ENCODE measurements at regions not wholly inside any gene's neighbourhood (a gene's known extent, or its start where the extent isn't known, plus 50 kb on each side); places are given as distances from the start of the nearest gene placed in this dataset.

DNA sequence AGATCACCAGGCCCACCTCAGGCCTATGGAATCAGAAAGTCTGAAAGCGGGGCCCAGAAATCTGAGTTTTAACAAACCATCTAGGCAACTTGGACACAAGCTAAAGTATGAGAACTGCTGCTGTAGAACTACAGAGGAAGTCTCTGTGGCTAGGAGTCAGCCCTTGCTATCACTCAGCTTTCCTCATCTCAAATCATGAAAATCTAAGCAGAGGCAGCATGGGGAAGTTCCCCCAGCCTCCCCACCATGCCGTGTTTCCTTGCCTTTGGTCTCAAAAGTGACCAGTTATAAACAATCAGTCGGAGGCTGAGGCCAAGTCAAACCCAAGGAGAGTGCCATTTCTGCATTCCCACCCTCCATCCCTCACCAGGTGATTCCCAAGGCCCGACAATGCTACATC lies 404.7 kb downstream of the BCL11A start:
- no peak for DNase-seq

- no peak for DNase-seq
These were observed 413.3 kb downstream of the BCL11A start for GRCh38 chr2:60140185-60140584.

- DNase-seq = no peak
These were observed 416.5 kb downstream of the BCL11A start for GRCh38 chr2:60136913-60137312.

- DNase-seq = no peak
These were observed 426.3 kb downstream of the BCL11A start for GRCh38 chr2:60127191-60127590.

- DNase-seq = no peak
These were observed 427.6 kb downstream of the BCL11A start for GRCh38 chr2:60125611-60126426.

DNA sequence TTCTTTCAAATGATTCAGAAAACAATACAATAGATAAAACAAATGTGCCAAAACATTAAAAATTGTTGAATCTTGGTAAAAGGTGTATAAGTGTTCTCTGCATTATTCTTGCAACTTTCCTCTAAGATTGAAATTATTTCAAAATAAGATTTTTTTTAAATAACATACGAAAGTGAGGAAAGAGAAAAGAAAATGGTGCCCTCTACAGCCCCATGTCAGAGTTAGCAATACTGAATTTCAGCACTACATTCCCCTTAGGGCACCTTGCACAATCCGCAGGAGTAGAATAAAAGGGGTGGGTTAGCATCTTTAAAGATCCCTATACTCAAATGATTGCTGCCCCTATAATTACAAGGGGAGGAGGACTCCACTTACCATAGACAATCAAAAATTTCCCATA lies 433.7 kb downstream of the BCL11A start:
- no peak for DNase-seq

DNA sequence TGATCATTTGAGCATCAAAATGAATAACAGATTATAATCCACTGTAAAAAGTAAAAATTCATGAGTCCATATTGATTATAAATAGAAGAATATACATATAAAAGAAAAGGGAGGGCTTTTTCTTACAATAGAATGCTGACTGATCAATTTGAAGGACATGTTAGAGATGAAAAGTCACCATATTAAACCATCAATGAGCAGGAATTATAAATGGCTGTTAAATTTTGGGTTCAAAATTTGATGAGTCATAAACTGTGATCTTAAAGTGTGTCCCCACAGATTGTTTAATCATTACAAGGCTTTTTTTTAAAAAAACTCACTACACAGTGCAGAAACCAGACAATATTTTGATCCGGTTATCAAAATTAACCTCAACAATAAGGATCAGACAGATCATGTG lies 434.5 kb downstream of the BCL11A start:
- no peak for DNase-seq

- no peak for DNase-seq
These were observed 435.4 kb downstream of the BCL11A start for GRCh38 chr2:60118061-60118460.

DNA sequence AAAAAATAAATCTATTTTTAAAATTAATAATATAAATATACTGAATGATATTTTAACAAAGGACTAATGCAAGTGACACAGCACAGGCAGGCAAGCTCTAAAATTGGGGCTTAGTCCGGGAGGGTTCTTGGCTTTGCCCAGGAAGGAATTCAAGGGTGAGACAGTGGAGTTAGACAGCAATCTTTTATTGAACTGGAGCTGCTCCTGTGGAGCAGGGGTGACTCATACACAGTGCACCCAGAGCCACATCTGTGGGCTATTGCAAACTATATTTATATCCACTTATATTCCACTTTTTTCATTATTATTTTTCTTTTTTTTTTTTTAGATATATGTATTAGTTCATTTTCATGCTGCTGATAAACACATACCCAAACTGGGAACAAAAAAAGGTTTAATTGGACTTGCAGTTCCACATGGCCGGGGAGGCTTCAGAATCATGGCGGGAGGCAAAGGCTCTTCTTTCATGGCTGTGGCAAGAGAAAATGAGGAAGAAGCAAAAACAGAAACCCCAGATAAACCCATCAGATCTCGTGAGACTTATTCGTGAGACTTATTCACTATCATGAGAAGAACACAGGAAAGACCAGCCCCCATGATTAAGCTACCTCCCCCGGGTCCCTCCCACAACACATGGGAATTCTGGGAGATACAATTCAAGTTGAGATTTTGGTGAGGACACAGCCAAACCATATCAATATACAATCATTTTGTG lies 437.1 kb downstream of the BCL11A start:
- no peak for DNase-seq

GRCh38 chr2:60109744-60110143 lies 443.7 kb downstream of the BCL11A start:
- no peak for DNase-seq

- DNase-seq = no peak
These were observed 446.5 kb downstream of the BCL11A start for GRCh38 chr2:60106836-60107529.

DNA sequence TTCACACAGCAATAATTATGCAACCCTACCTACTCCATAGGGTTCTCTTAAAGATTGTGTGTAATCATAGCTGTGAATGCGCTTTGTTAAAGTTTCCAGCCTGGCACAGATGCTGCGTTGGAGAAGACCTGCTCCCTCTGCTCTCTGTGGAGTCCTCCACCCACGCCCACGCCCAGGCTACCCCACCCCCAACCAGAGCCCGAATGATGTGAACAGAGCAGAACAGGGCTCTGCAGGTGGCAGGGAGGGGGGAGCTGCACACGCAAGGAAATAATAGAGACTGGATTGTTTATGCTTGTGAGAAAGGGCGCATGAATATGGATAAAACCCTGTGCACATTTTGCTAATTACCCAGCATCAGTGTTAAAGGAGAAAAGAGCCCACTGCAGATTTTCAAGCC lies 447.5 kb downstream of the BCL11A start:
- DNase-seq = no peak

DNA sequence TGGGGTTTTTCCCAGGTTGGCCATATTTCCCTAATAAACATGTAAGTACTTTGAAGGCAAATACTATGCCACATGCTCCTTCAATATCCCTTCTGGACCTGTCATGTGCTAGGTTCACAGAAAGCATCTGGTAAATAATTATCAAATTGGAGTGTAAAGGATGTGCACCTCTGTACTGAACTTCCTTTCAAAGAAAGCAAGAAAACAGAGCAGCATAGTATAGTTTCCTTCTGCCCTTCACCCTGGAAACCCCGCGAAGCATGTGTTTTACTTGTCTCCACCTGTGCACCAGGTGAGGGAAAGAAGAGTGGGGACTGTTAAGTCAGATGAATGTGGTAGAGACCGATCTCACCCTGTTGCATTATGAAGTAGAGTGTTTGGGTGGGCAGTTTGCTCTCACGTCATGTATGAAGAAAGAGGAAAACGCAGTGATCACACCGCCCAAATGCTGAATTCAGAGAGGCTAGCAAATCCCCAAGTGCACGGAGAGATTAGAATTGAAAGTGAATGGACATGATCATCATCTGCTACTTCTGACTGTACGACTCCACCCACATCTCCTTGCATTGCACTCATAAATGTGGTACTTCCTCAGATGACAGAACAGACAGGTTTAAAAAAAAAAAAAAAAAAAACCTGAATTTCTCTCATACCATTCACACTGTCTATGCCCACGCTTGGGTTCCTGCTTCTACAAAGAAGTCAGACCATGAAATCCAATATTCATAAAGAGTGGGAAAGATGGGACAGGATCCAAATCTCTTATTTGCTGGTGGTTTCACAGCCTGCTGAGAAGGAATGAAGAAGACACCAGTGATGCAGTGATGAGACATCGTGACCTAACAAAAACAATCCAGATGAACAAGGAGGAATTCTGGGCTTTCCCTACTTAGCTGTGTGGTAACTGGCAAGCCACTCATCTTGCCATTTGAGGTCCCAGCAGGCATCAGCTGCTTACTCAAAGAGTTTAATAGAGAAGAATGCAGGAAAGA lies 448.6 kb downstream of the BCL11A start:
- DNase-seq = no peak

- no peak for DNase-seq
These were observed 453.4 kb downstream of the BCL11A start for GRCh38 chr2:60100034-60100433.

DNA sequence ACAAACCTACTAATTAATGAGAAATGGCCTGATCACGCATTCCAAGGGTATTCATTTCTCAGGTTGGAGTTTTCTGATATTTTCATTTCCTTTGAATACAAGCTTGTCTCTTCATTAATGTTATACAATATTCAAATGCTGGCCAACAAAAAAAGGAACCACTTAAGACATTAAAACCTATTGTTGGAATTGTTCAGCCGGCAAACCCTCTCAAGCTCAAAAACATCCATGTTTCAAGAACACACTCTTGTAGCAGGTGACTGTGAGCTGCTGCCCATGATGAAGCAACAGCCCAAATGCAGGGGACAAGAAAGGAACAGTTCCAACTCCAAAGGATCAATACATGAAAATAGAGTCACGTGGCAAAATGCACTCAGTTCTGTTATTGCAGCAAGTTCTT lies 454.5 kb downstream of the BCL11A start:
- no peak for DNase-seq

DNA sequence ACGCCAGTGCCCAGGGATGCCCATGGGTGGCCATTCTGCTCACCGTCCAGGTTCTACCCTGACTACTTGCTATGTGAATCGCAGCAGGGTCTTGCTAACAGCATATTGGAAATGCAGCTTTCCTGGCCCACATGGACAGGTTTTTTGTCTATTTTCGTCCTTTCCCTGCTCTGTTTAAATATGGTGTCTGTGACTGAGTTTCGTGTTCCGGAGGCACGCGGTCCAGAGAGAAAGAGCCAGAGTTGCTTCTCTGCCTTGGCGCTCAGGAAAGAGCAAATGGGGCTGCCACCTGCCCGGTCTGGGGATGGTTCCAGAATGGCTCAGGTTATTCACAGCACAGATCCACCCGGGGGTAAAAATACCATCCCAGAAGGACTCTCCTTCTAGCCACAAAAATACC lies 456.2 kb downstream of the BCL11A start:
- no peak for DNase-seq

GRCh38 chr2:60096556-60096955 lies 456.9 kb downstream of the BCL11A start:
- DNase-seq = no peak

DNA sequence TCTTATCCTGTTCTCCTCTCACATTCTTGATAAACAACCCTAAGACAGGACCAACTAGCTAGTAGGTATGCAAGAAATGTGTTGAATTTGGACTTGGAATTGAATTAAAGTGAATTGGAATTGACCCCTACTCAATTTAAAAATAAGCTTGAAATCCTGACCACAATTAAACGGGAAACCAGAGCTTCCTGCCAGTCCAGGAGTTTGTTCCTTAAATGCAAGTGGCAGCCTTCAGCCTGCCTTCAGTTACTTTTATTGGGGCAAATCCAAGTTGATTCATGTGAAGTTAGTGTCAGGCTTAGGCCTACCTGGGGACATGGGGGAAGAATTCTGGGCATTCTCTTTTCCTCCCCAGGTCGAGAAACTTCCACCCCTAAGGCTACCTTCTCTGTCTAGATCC lies 457.6 kb downstream of the BCL11A start:
- no peak for DNase-seq

- no peak for DNase-seq
These were observed 458.1 kb downstream of the BCL11A start for GRCh38 chr2:60095202-60095815.

DNA sequence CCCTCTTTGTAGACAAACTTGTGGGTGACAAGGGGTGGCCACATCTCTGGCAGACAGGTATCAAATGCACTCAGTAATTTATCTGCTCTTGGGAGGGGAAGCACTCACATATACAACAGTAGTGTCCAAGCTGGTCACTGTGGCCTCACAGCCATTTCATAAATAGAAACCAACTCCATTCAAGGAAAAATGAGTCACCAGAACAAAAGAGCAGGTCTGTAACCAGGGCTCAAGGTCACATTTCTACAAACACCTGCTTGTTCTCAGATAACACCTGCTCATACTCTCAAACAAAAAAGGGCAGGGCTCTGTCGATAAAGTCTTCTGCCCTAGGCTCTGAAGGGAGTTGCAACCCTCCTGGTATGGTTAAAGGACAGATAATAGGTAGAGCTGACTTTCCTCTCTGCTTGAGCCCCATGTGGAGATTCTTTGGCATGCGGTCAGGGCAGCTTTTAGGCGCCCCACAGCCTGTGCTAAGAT lies 459.0 kb downstream of the BCL11A start:
- no peak for DNase-seq

GRCh38 chr2:60092781-60093180 lies 460.7 kb downstream of the BCL11A start:
- no peak for DNase-seq

- no peak for DNase-seq
These were observed 461.6 kb downstream of the BCL11A start for GRCh38 chr2:60091894-60092293.
